PC-9 (cell line): ENCODE measurements at regions not wholly inside any gene's neighbourhood (a gene's known extent, or its start where the extent isn't known, plus 50 kb on each side); places are given as distances from the start of the nearest gene placed in this dataset.

Experiments
- BruUV-seq: library from RNA; stranded (reverse); fragments of 400-500 nt; replicated peaks from 2 replicates; lab custom pipeline; 2021; lab: Mats Ljungman, UMichigan
- CTCF ChIA-PET: fragments of 300-600 bp; sonication (Branson Sonifier 250); formaldehyde crosslinking; loops from one replicate; lab custom pipeline; 2022; ENCODE audit warnings: antibody characterized with exemption; lab: Charles Lee
- POLR2A ChIA-PET: fragments of 300-600 bp; sonication (Branson Sonifier 250); formaldehyde crosslinking; loops from one replicate; lab custom pipeline; 2022; ENCODE audit warnings: antibody characterized with exemption; ENCODE audit not compliant: unreplicated experiment; lab: Charles Lee
- DNase-seq, 2 experiments: peaks; one replicate each; pipeline versions ENCODE4 v3.0.0 to v3.0.0-alpha.2; 2015 to 2022; ENCODE audit warnings: mixed read lengths in 1 of 2
- H2AFZ ChIP-seq: fragments of 200-600 bp; sonication (generic); 2 replicates; pipeline ENCODE4 v1.8.1; 2017; ENCODE audit warnings: antibody characterized with exemption
- H3F3A ChIP-seq: fragments of 200-600 bp; sonication (generic); 2 replicates; pipeline ENCODE4 v1.8.1; 2017; ENCODE audit warnings: antibody characterized with exemption, mild to moderate bottlenecking, low read depth; ENCODE audit not compliant: insufficient read depth
- H3K27ac ChIP-seq: fragments of 200-600 bp; sonication (generic); 2 replicates; pipeline ENCODE4 v1.6.1; 2016; ENCODE audit warnings: mixed run types
- H3K27me3 ChIP-seq: fragments of 200-600 bp; sonication (generic); 2 replicates; pipeline ENCODE4 v1.6.1; 2016; ENCODE audit warnings: low read depth, mixed run types; ENCODE audit not compliant: insufficient read depth
- H3K36me3 ChIP-seq: fragments of 200-600 bp; sonication (generic); 2 replicates; pipeline ENCODE4 v1.6.1; 2016; ENCODE audit warnings: low read depth, mixed run types
- H3K4me1 ChIP-seq: fragments of 200-600 bp; sonication (generic); replicated peaks from 2 replicates; pipeline ENCODE4 v1.6.1; 2016; ENCODE audit warnings: mixed run types; ENCODE audit not compliant: insufficient read depth
- H3K4me2 ChIP-seq: fragments of 200-600 bp; sonication (generic); 2 replicates; pipeline ENCODE4 v1.6.1; 2017; ENCODE audit warnings: mixed run types
- H3K4me3 ChIP-seq: fragments of 200-600 bp; sonication (generic); 2 replicates; pipeline ENCODE4 v1.6.1; 2016; ENCODE audit warnings: mixed run types
- H3K79me2 ChIP-seq: fragments of 200-600 bp; sonication (generic); 2 replicates; pipeline ENCODE4 v1.6.1; 2017; ENCODE audit warnings: low read depth, mixed run types
- H3K9me2 ChIP-seq: fragments of 200-600 bp; sonication (generic); 2 replicates; pipeline ENCODE4 v1.8.1; 2017; ENCODE audit warnings: mild to moderate bottlenecking; ENCODE audit not compliant: insufficient read depth
- H3K9me3 ChIP-seq: fragments of 200-600 bp; sonication (generic); 2 replicates; pipeline ENCODE4 v1.8.1; 2016; ENCODE audit warnings: low read depth; ENCODE audit not compliant: insufficient read depth
- H4K20me1 ChIP-seq: fragments of 200-600 bp; sonication (generic); 2 replicates; pipeline ENCODE4 v1.8.1; 2017; ENCODE audit not compliant: insufficient read depth
- CTCF ChIP-seq: fragments of 200-600 bp; sonication (generic); conservative IDR thresholded peaks from 2 replicates; pipeline ENCODE4 v1.6.1; 2017; ENCODE audit warnings: mixed run types, antibody characterized with exemption, mild to moderate bottlenecking, moderate library complexity
- EZH2 ChIP-seq: fragments of 200-600 bp; sonication (generic); IDR thresholded peaks from 2 replicates; pipeline ENCODE4 v1.8.0; 2017; ENCODE audit warnings: antibody characterized with exemption, low read depth
- intact Hi-C: fragments of 100-400 bp; cut with micrococcal nuclease; formaldehyde crosslinking; loops from one replicate; pipeline ENCODE4 v1.10.0; 2022; ENCODE audit not compliant: unreplicated experiment

- BruUV-seq, result no TSS peak
- Histone ChIP-seq H2AFZ (no peak overlapping the region), H3K36me3 (no peaks in the 10 kb centered on the region), H3K9me3 (no peaks in the 10 kb centered on the region), H3F3A (no peaks in the 10 kb centered on the region), H3K79me2 (no peaks in the 10 kb centered on the region), H4K20me1 (no peaks in the 10 kb centered on the region), H3K4me2 (no peak overlapping the region), H3K27me3 (peaks cover 38% of the 10 kb centered on the region), H3K4me3 (no peak overlapping the region), H3K9me2 (no peaks in the 10 kb centered on the region), H3K4me1 (no peaks in the 10 kb centered on the region), H3K27ac (no peak overlapping the region)
- CTCF ChIA-PET, result no interaction called here
- no peak for DNase-seq
- intact Hi-C loops, result no loop called here
- no peak for TF ChIP-seq CTCF
- no peak for TF ChIP-seq EZH2
- POLR2A ChIA-PET, result no interaction called here
Observed at GRCh38 chr15:93458597-93458996, 369.6 kb upstream of the RGMA start.

GRCh38 chr15:93454788-93455187 is 365.8 kb upstream of the RGMA start:
- H3K9me3 ChIP-seq, result no peaks in the 10 kb centered on the region
- no peaks in the 10 kb centered on the region for H3F3A ChIP-seq
- H3K9me2 ChIP-seq, result no peaks in the 10 kb centered on the region
- no TSS peak for BruUV-seq
- H3K27ac ChIP-seq, result no peak overlapping the region
- CTCF ChIA-PET, result no interaction called here
- no peak overlapping the region for H2AFZ ChIP-seq
- POLR2A ChIA-PET, result no interaction called here
- DNase-seq, result no peak
- H4K20me1 ChIP-seq, result no peaks in the 10 kb centered on the region
- H3K4me2 ChIP-seq, result no peak overlapping the region
- intact Hi-C loops, result no loop called here
- H3K4me1 ChIP-seq, result no peaks in the 10 kb centered on the region
- H3K79me2 ChIP-seq, result no peaks in the 10 kb centered on the region
- TF ChIP-seq EZH2, result no peak
- no peaks in the 10 kb centered on the region for H3K36me3 ChIP-seq
- H3K4me3 ChIP-seq, result no peak overlapping the region
- H3K27me3 ChIP-seq, result peaks cover 18% of the 10 kb centered on the region

- Histone ChIP-seq H4K20me1 (no peaks in the 10 kb centered on the region), H3K27ac (no peak overlapping the region), H3K9me3 (no peaks in the 10 kb centered on the region), H3K9me2 (no peaks in the 10 kb centered on the region), H3K27me3 (peaks cover 16% of the 10 kb centered on the region), H3K79me2 (no peaks in the 10 kb centered on the region), H2AFZ (no peak overlapping the region), H3K4me1 (no peaks in the 10 kb centered on the region), H3F3A (no peaks in the 10 kb centered on the region), H3K4me2 (no peak overlapping the region), H3K36me3 (no peaks in the 10 kb centered on the region), H3K4me3 (no peak overlapping the region)
- no TSS peak for BruUV-seq
- POLR2A ChIA-PET, result no interaction called here
- CTCF ChIA-PET, result no interaction called here
- intact Hi-C loops, result no loop called here
- DNase-seq, result no peak
- no peak for TF ChIP-seq CTCF
- no peak for TF ChIP-seq EZH2
Observed at GRCh38 chr15:93452537-93453211, 363.7 kb upstream of the RGMA start.

- no peak overlapping the region for H3K27ac ChIP-seq
- TF ChIP-seq EZH2 (no peak), CTCF (no peak)
- ChIA-PET POLR2A (no interaction called here), CTCF (interaction anchor here (0.6 kb wide), 1 partner anchor 265 kb away, joined by 4 read pairs; no protein-coding TSS in a partner anchor)
- intact Hi-C loops, result no loop called here
- no peak overlapping the region for H2AFZ ChIP-seq
- H3K9me3 ChIP-seq, result no peaks in the 10 kb centered on the region
- H3K79me2 ChIP-seq, result no peaks in the 10 kb centered on the region
- BruUV-seq, result no TSS peak
- H3K4me1 ChIP-seq, result no peaks in the 10 kb centered on the region
- H3K4me2 ChIP-seq, result no peak overlapping the region
- no peak for DNase-seq
- no peaks in the 10 kb centered on the region for H3K9me2 ChIP-seq
- no peaks in the 10 kb centered on the region for H3F3A ChIP-seq
- no peak overlapping the region for H3K4me3 ChIP-seq
- H4K20me1 ChIP-seq, result no peaks in the 10 kb centered on the region
- peaks cover 12% of the 10 kb centered on the region for H3K27me3 ChIP-seq
- H3K36me3 ChIP-seq, result no peaks in the 10 kb centered on the region
Observed at GRCh38 chr15:93451822-93452221, 362.8 kb upstream of the RGMA start.
